ENCODE measurements at regions not wholly inside any gene's neighbourhood (a gene's known extent, or its start where the extent isn't known, plus 50 kb on each side); places are given as distances from the start of the nearest gene placed in this dataset.
A peak's percentile ranks its signal among the peaks of the same experiment; 100 is the strongest.

DNA sequence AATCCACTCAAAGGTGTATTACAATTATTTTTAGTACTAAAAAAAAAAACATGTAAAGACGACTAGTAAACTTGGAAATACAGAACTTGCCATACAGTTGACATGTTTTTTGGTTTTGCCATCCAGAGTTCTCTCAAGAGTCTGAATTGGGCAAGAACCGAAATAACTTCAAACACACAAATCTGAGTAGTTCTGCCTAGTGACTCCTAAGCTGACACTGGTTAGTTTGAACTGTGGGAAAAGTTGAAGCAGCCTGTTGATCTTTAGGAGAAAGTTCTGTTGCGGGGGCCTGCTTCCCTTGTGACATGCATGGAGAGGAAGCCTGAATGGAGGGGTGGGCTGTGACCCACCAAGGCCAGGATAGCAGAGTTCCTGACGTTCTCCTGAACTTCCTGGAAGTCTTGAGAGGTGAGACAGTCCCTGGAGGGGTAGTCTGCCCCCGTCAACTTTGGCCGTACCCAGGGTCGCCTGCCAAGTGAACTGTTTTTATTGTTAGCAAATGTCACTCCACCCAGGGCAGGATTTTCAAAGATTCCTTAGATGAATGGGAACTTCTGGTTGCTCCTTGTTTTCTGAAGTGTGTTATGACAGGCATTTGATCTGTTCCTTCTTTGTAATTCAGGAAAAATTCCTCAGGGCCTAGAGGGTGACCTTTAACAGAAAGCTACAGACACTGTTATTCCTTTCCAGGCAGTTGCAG is 85.6 kb upstream of the SPTBN1 start:
- H3K4me1 Mint-ChIP-seq (ENCODE audit: unreplicated experiment) = peaks cover 15% of the 10 kb centered on the region
- H3K27me3 Mint-ChIP-seq (ENCODE audit: unreplicated experiment) = peaks cover 3% of the 10 kb centered on the region
- H3K9me3 Mint-ChIP-seq (ENCODE audit: unreplicated experiment) = peaks cover 11% of the 10 kb centered on the region
- no peak for DNase-seq (ENCODE audit: low spot score)
- H3K4me3 Mint-ChIP-seq (ENCODE audit: unreplicated experiment) = no peak overlapping the region
- TF ChIP-seq CTCF (IDR thresholded peaks at IDR 0.05; ENCODE audit: unreplicated experiment) = no peak
- peaks cover 13% of the 10 kb centered on the region for H3K36me3 Mint-ChIP-seq (ENCODE audit: low read depth, unreplicated experiment)
- peak overlapping the region; percentile 65 for H3K27ac Mint-ChIP-seq (ENCODE audit: unreplicated experiment)

GRCh38 chr2:54371460-54372065 is 84.6 kb upstream of the SPTBN1 start:
- peaks cover 11% of the 10 kb centered on the region for H3K9me3 Mint-ChIP-seq (ENCODE audit: unreplicated experiment)
- DNase-seq (ENCODE audit: low spot score) = no peak
- peaks cover 13% of the 10 kb centered on the region for H3K36me3 Mint-ChIP-seq (ENCODE audit: low read depth, unreplicated experiment)
- H3K4me1 Mint-ChIP-seq (ENCODE audit: unreplicated experiment) = peaks cover 15% of the 10 kb centered on the region
- H3K27me3 Mint-ChIP-seq (ENCODE audit: unreplicated experiment) = peaks cover 3% of the 10 kb centered on the region
- no peak for TF ChIP-seq CTCF (IDR thresholded peaks at IDR 0.05; ENCODE audit: unreplicated experiment)
- H3K4me3 Mint-ChIP-seq (ENCODE audit: unreplicated experiment) = no peak overlapping the region
- no peak overlapping the region for H3K27ac Mint-ChIP-seq (ENCODE audit: unreplicated experiment)

DNA sequence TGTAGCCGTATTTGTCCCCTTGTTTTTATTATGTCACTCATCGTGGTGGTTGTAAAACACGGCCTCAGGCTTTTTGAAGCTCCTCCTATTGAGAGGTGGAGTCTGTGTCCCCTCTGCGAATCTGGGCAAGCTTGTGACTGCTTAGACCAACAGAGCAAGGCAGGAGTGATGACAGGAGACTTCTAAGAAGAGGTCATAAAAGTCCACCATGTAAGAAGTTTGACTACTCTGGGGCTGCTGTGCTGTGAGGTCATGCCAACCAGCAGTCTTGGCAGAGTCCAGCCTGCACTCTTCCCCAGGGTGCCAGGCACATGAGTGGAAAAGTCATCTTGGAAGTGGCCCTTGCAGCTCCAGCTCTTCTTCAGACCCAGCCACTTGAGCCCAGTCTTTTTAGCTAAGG is 83.8 kb upstream of the SPTBN1 start:
- DNase-seq (ENCODE audit: low spot score) = no peak
- no peak for TF ChIP-seq CTCF (IDR thresholded peaks at IDR 0.05; ENCODE audit: unreplicated experiment)
- Mint-ChIP-seq H3K4me3 (ENCODE audit: unreplicated experiment) (no peak overlapping the region), H3K9me3 (ENCODE audit: unreplicated experiment) (peaks cover 11% of the 10 kb centered on the region), H3K36me3 (ENCODE audit: low read depth, unreplicated experiment) (peaks cover 13% of the 10 kb centered on the region), H3K27ac (ENCODE audit: unreplicated experiment) (no peak overlapping the region), H3K4me1 (ENCODE audit: unreplicated experiment) (peaks cover 15% of the 10 kb centered on the region), H3K27me3 (ENCODE audit: unreplicated experiment) (peaks cover 3% of the 10 kb centered on the region)

DNA sequence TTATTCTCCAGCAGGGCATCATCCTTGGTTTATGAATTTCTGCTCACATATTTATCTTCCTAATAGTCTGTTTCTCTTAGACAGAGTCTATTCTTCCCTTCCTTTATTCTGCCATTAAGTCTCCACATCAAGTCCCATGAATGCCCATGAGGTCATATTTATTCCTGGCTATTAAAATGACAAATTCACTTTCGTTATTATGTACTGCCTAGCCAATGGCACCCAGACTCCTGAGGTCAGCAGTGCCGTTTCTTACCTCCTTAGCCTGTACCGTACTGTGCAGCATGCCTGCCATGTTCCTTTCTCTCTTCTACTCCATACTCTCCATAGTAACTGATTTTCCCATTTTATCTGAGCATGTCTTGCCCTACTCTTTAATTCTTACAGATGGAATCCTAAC is 82.3 kb upstream of the SPTBN1 start:
- H3K27ac Mint-ChIP-seq (ENCODE audit: unreplicated experiment) = no peak overlapping the region

More for the DNA sequence above, 82.3 kb upstream of the SPTBN1 start:
- Mint-ChIP-seq H3K4me3 (ENCODE audit: unreplicated experiment) (no peak overlapping the region), H3K27me3 (ENCODE audit: unreplicated experiment) (peaks cover 3% of the 10 kb centered on the region), H3K4me1 (ENCODE audit: unreplicated experiment) (peaks cover 15% of the 10 kb centered on the region), H3K36me3 (ENCODE audit: low read depth, unreplicated experiment) (peaks cover 6% of the 10 kb centered on the region), H3K9me3 (ENCODE audit: unreplicated experiment) (peaks cover 5% of the 10 kb centered on the region)
- TF ChIP-seq CTCF (IDR thresholded peaks at IDR 0.05; ENCODE audit: unreplicated experiment) = no peak
- no peak for DNase-seq (ENCODE audit: low spot score)

Data from endothelial cell (in vitro differentiated cells).